WI38 (cell line): ENCODE measurements at regions not wholly inside any gene's neighbourhood (a gene's known extent, or its start where the extent isn't known, plus 50 kb on each side); places are given as distances from the start of the nearest gene placed in this dataset.

Experiments used
- H3K4me3 ChIP-seq: 2 replicates; pipeline ENCODE4 v1.5.1; 2011; ENCODE audit warnings: low read depth, mild to moderate bottlenecking, control low read depth, low read length
- CTCF ChIP-seq: IDR thresholded peaks from 2 replicates; pipeline ENCODE4 v1.5.1; 2012; ENCODE audit warnings: low read depth, mild to moderate bottlenecking, control low read depth, low read length

GRCh38 chr19:27774827-27775226 lies 1438.1 kb downstream of the UQCRFS1 start:
- TF ChIP-seq CTCF, result peak; percentile 34; the same call in 1 of the 2 replicates

GRCh38 chr19:27774337-27774736 lies 1438.6 kb downstream of the UQCRFS1 start:
- peak; percentile 22; the same call in 1 of the 2 replicates for TF ChIP-seq CTCF
- H3K4me3 ChIP-seq, result no peak overlapping the region

More at GRCh38 chr19:27774827-27775226, 1438.1 kb downstream of the UQCRFS1 start:
- no peak overlapping the region for H3K4me3 ChIP-seq

GRCh38 chr19:27773318-27774094 lies 1439.4 kb downstream of the UQCRFS1 start:
- H3K4me3 ChIP-seq, result no peak overlapping the region
- TF ChIP-seq CTCF, result no peak

- TF ChIP-seq CTCF, result no peak
These were observed 1440.9 kb downstream of the UQCRFS1 start for GRCh38 chr19:27772059-27772458.

GRCh38 chr19:27770095-27770494 lies 1442.9 kb downstream of the UQCRFS1 start:
- TF ChIP-seq CTCF, result no peak
- no peak overlapping the region for H3K4me3 ChIP-seq

More at GRCh38 chr19:27772059-27772458, 1440.9 kb downstream of the UQCRFS1 start:
- no peak overlapping the region for H3K4me3 ChIP-seq

- no peak for TF ChIP-seq CTCF
- no peak overlapping the region for H3K4me3 ChIP-seq
These were observed 1445.7 kb downstream of the UQCRFS1 start for GRCh38 chr19:27767234-27767633.

GRCh38 chr19:27765912-27766725 lies 1446.8 kb downstream of the UQCRFS1 start:
- TF ChIP-seq CTCF, result no peak
- no peak overlapping the region for H3K4me3 ChIP-seq
